ENCODE measurements at regions not wholly inside any gene's neighbourhood (a gene's known extent, or its start where the extent isn't known, plus 50 kb on each side); places are given as distances from the start of the nearest gene placed in this dataset.

DNA sequence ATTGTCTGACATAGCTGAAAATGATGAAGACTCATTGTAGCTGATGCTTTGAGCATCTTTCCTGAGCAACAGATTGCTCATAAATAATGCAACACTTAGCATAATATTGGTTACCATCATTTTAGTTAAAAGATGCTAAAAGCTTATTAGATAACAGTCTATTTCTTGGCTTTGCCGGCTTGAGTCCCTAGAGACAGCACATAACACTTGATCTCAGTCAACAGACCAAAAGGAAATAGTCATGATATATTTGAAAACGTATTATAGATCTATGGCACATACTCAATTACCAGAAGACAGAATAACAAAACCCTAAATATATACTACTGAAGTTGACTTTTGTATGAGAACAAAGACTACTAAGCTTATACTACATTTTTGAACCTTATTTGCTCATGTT is 846.7 kb upstream of the EPHA5 start:
- Histone ChIP-seq H3K9me3 (no peaks in the 10 kb centered on the region), H3K4me1 (no peaks in the 10 kb centered on the region), H3K27me3 (no peaks in the 10 kb centered on the region), H3K27ac (no peak overlapping the region), H3K4me3 (no peak overlapping the region), H3K36me3 (no peaks in the 10 kb centered on the region)
- no peak for DNase-seq
- TF ChIP-seq, protein P1, sequence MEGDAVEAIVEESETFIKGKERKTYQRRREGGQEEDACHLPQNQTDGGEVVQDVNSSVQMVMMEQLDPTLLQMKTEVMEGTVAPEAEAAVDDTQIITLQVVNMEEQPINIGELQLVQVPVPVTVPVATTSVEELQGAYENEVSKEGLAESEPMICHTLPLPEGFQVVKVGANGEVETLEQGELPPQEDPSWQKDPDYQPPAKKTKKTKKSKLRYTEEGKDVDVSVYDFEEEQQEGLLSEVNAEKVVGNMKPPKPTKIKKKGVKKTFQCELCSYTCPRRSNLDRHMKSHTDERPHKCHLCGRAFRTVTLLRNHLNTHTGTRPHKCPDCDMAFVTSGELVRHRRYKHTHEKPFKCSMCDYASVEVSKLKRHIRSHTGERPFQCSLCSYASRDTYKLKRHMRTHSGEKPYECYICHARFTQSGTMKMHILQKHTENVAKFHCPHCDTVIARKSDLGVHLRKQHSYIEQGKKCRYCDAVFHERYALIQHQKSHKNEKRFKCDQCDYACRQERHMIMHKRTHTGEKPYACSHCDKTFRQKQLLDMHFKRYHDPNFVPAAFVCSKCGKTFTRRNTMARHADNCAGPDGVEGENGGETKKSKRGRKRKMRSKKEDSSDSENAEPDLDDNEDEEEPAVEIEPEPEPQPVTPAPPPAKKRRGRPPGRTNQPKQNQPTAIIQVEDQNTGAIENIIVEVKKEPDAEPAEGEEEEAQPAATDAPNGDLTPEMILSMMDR (IDR thresholded peaks at IDR 0.05) = no peak
- TF ChIP-seq POLR2A (IDR thresholded peaks at IDR 0.05) = no peak

DNA sequence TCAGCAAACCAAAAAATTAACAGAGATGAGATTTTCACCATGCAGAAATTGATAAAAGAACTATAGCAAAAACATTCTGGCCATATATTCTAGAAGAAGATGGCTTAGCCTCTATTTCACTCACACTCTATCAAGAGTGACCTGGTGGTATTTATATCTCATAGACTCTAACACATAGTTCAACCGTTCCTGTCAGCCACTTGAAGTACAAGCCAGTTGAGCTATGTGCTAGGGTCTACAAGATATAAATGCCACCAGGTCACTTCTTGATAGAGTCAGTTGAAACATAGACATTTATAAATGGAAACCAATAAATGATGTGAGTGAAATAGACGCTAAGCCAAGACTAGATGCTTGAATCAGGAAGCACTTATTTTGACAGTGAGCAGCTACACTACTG is 836.7 kb upstream of the EPHA5 start:
- no peak overlapping the region for H3K27ac ChIP-seq
- no peak overlapping the region for H3K4me3 ChIP-seq
- no peaks in the 10 kb centered on the region for H3K4me1 ChIP-seq
- H3K27me3 ChIP-seq = no peaks in the 10 kb centered on the region
- TF ChIP-seq POLR2A (IDR thresholded peaks at IDR 0.05) = no peak
- TF ChIP-seq, protein P1 (IDR thresholded peaks at IDR 0.05) = no peak
- DNase-seq = no peak
- H3K36me3 ChIP-seq = no peaks in the 10 kb centered on the region
- H3K9me3 ChIP-seq = no peaks in the 10 kb centered on the region

DNA sequence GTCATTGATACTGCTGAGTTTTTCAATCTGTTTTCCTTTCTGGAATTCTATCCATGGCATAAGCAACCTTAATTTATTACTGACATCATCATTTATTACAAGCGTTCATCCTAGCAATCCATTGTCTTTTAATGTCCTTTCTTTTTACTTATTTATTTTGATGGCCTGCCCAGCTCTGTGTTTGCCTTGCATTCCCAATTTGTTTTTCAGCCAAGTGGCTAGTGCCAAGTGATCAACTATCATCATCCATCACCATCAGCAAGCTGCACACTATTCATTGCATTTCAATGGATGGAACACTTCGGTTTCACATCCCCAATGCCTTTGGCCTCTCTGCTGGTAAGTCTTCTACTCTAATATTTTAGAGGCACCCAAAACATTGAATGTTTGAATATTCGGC is 831.7 kb upstream of the EPHA5 start:
- Histone ChIP-seq H3K4me1 (no peaks in the 10 kb centered on the region), H3K4me3 (no peak overlapping the region), H3K27ac (no peak overlapping the region), H3K36me3 (no peaks in the 10 kb centered on the region), H3K27me3 (no peaks in the 10 kb centered on the region), H3K9me3 (no peaks in the 10 kb centered on the region)
- TF ChIP-seq POLR2A (IDR thresholded peaks at IDR 0.05) = no peak
- TF ChIP-seq, protein P1 (IDR thresholded peaks at IDR 0.05) = no peak
- DNase-seq = no peak

DNA sequence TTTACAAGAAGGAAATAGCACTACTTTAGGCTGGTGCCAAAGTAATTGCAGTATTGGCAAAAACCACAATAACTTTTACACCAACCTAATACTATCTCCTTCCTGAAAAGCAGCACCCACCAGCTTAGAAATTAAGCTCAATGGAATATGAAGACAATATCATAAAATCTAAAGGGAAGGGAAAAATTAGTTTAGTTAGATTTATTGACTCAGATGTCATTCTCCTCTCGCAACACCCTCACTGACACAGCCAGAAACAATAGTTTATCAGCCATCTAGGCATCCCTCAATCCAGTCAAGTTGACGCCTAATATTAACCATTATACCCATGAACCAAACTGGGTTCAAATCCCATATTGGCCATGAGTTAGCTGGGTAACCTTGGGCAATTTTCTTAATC is 820.4 kb upstream of the EPHA5 start:
- H3K4me3 ChIP-seq = no peak overlapping the region

DNA sequence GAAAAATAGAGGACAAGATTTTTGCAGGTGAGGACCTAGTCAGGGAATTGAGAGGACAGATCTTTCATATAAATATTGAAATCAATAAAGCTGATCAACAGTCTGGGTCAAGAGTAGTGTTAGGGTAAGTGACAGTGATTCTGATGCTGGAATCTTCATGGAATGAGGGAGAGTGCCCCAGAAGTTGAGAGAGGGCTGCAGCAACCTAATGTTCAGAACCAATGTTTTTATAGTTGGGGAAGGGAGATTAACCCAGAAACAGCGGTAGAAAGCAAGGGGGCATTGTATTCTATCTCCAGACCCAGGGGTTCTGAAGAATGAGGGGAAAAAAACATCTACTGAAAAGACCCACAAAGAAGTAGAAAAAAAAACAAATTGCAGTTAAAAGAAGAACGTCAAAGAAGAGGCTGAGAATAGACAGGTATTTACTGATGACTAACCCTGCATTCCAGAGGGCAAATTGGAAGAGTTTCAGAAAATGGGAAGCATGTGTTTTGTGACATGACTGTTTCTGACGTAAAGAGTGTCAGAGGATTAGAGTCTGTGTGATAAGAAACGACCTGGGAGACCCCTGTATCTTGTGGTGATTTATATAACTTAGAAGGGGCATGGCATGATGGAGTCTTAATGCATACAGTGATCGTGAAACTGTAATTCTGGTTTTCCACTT is 819.6 kb upstream of the EPHA5 start:
- DNase-seq = no peak
- Histone ChIP-seq H3K27me3 (no peaks in the 10 kb centered on the region), H3K27ac (no peak overlapping the region), H3K4me3 (no peak overlapping the region), H3K4me1 (no peaks in the 10 kb centered on the region), H3K36me3 (no peaks in the 10 kb centered on the region), H3K9me3 (no peaks in the 10 kb centered on the region)
- TF ChIP-seq, protein P1 (IDR thresholded peaks at IDR 0.05) = no peak
- no peak for TF ChIP-seq POLR2A (IDR thresholded peaks at IDR 0.05)

More for the DNA sequence above, 820.4 kb upstream of the EPHA5 start:
- H3K9me3 ChIP-seq = no peaks in the 10 kb centered on the region
- no peaks in the 10 kb centered on the region for H3K27me3 ChIP-seq
- H3K36me3 ChIP-seq = no peaks in the 10 kb centered on the region
- no peak for TF ChIP-seq POLR2A (IDR thresholded peaks at IDR 0.05)
- TF ChIP-seq, protein P1 (IDR thresholded peaks at IDR 0.05) = no peak
- H3K4me1 ChIP-seq = no peaks in the 10 kb centered on the region
- no peak for DNase-seq
- no peak overlapping the region for H3K27ac ChIP-seq

DNA sequence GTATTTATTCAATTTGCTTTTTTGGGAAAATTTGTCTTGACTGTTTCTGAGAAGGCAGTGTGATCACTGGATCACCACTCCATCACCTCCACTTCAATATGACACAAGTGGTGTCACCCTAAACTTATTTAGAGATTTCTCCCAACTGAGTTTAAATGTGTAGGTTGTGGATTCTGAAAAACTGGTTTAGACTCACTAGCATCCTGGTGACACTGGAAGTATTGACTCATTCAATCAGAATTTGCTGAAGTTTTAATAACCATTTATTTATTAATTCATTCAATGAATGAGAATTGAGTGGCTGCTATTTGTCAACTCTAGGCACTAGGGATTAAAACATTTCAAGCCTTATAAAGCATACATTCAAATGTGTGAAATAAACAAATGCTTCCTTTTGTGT is 819.1 kb upstream of the EPHA5 start:
- TF ChIP-seq, protein P1 (IDR thresholded peaks at IDR 0.05) = no peak
- no peak for TF ChIP-seq POLR2A (IDR thresholded peaks at IDR 0.05)
- no peak for DNase-seq
- no peak overlapping the region for H3K27ac ChIP-seq

More for the DNA sequence above, 819.1 kb upstream of the EPHA5 start:
- Histone ChIP-seq H3K4me3 (no peak overlapping the region), H3K27me3 (no peaks in the 10 kb centered on the region), H3K4me1 (no peaks in the 10 kb centered on the region), H3K9me3 (no peaks in the 10 kb centered on the region), H3K36me3 (no peaks in the 10 kb centered on the region)
